ENCODE measurements at regions not wholly inside any gene's neighbourhood (a gene's known extent, or its start where the extent isn't known, plus 50 kb on each side); places are given as distances from the start of the nearest gene placed in this dataset.

DNA sequence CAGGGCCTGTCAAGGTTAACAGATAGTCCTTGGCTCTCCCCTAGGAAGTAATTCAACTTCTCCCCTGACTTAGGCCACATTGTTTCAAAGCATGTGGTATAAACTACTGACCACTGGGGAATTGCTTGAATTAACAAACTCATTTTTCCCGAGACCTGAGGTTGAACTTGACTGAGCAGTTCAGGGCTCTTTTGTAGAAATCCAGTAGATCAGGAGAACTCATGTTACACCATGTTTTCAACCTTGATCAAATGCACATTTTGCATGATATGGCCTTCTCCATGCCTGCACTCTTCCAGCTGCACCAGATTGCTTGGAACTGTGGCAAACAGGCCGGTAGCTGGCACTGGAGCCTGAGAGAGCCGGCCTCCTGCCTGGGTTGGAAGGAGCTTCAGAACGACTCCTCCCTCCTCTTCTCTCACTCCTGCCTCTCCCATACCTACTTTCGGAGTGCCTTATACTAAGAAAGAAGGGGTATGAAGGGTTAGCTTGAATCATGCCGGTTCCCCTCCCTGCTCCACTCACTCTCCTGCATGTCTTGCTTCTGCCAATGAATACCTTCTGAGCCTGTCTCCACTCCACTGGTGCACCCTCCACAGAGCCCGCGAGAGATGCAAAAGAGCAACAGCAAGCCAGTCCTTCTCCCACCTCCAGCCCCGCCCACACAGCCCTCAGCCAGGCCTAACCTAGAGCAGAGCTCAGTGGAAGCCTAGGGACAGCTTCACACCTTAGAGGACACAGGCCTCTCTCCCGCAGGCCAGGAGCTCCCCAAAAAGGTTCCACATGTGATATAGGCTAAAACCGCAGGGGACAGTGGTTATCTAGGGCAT lies 159.4 kb downstream of the MACROH2A1 start:
- no peaks in the 10 kb centered on the region for H3K9me3 ChIP-seq
- H3K4me3 ChIP-seq, result no peak overlapping the region
- TF ChIP-seq, protein P1, sequence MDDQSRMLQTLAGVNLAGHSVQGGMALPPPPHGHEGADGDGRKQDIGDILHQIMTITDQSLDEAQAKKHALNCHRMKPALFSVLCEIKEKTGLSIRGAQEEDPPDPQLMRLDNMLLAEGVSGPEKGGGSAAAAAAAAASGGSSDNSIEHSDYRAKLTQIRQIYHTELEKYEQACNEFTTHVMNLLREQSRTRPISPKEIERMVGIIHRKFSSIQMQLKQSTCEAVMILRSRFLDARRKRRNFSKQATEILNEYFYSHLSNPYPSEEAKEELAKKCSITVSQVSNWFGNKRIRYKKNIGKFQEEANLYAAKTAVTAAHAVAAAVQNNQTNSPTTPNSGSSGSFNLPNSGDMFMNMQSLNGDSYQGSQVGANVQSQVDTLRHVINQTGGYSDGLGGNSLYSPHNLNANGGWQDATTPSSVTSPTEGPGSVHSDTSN (IDR thresholded peaks at IDR 0.05), result no peak
- no peak for TF ChIP-seq GATA3 (IDR thresholded peaks at IDR 0.05; ENCODE audit: borderline replicate concordance)
- TF ChIP-seq, protein P2, sequence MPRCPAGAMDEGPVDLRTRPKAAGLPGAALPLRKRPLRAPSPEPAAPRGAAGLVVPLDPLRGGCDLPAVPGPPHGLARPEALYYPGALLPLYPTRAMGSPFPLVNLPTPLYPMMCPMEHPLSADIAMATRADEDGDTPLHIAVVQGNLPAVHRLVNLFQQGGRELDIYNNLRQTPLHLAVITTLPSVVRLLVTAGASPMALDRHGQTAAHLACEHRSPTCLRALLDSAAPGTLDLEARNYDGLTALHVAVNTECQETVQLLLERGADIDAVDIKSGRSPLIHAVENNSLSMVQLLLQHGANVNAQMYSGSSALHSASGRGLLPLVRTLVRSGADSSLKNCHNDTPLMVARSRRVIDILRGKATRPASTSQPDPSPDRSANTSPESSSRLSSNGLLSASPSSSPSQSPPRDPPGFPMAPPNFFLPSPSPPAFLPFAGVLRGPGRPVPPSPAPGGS (IDR thresholded peaks at IDR 0.05), result no peak
- TF ChIP-seq SMC3 (IDR thresholded peaks at IDR 0.05), result no peak
- no peak for TF ChIP-seq KDM1A (IDR thresholded peaks at IDR 0.05; ENCODE audit: low read depth)
- TF ChIP-seq, protein P3, sequence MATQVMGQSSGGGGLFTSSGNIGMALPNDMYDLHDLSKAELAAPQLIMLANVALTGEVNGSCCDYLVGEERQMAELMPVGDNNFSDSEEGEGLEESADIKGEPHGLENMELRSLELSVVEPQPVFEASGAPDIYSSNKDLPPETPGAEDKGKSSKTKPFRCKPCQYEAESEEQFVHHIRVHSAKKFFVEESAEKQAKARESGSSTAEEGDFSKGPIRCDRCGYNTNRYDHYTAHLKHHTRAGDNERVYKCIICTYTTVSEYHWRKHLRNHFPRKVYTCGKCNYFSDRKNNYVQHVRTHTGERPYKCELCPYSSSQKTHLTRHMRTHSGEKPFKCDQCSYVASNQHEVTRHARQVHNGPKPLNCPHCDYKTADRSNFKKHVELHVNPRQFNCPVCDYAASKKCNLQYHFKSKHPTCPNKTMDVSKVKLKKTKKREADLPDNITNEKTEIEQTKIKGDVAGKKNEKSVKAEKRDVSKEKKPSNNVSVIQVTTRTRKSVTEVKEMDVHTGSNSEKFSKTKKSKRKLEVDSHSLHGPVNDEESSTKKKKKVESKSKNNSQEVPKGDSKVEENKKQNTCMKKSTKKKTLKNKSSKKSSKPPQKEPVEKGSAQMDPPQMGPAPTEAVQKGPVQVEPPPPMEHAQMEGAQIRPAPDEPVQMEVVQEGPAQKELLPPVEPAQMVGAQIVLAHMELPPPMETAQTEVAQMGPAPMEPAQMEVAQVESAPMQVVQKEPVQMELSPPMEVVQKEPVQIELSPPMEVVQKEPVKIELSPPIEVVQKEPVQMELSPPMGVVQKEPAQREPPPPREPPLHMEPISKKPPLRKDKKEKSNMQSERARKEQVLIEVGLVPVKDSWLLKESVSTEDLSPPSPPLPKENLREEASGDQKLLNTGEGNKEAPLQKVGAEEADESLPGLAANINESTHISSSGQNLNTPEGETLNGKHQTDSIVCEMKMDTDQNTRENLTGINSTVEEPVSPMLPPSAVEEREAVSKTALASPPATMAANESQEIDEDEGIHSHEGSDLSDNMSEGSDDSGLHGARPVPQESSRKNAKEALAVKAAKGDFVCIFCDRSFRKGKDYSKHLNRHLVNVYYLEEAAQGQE (IDR thresholded peaks at IDR 0.05), result no peak
- TF ChIP-seq MAFK (IDR thresholded peaks at IDR 0.05; ENCODE audit: partially characterized antibody), result no peak
- TF ChIP-seq PHF8 (IDR thresholded peaks at IDR 0.05; ENCODE audit: borderline replicate concordance, low read depth), result no peak
- TF ChIP-seq JUN (IDR thresholded peaks at IDR 0.05), result no peak
- TF ChIP-seq, protein P4, sequence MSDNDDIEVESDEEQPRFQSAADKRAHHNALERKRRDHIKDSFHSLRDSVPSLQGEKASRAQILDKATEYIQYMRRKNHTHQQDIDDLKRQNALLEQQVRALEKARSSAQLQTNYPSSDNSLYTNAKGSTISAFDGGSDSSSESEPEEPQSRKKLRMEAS (IDR thresholded peaks at IDR 0.05), result no peak
- TF ChIP-seq FOSB (CRISPR knock-in tag; IDR thresholded peaks at IDR 0.05), result no peak
- no peak for TF ChIP-seq ESRRA (IDR thresholded peaks at IDR 0.05; ENCODE audit: borderline replicate concordance, low read length)
- no peak for TF ChIP-seq HDAC2 (IDR thresholded peaks at IDR 0.05)
- no peak for TF ChIP-seq KDM5A (IDR thresholded peaks at IDR 0.05)
- TF ChIP-seq RAD21 (conservative IDR thresholded peaks at IDR 0.05 in 1 of 2, IDR thresholded peaks at IDR 0.05 in 1 of 2), result no peak
- TF ChIP-seq TP53 (CRISPR knock-in tag; IDR thresholded peaks at IDR 0.05), result no peak
- ChIA-PET POLR2A (no interaction called here), CTCF (interaction anchor here (0.7 to 2.1 kb wide), 6 partner anchors 12 to 92 kb away, joined by 3 to 8 read pairs (median 3); no protein-coding TSS in a partner anchor)
- H3K4me2 ChIP-seq, result no peak overlapping the region
- ATAC-seq, result no peak; a peak in 1 of 6 replicates
- WGBS (ENCODE audit: missing lambda C conversion rate), result 82% methylated on average over 11 of the region's 11 CpGs
- FAIRE-seq, result no peak
- H3K27ac ChIP-seq, result peak overlapping the region in 1 of 2 experiments; percentile 48; a peak in 2 of 6 replicates
- H3K4me1 ChIP-seq, result peaks cover 20% of the 10 kb centered on the region
- DNase-seq (ENCODE audit: low read depth in 1 of 2, low spot score in 1 of 2), result no peak

DNA sequence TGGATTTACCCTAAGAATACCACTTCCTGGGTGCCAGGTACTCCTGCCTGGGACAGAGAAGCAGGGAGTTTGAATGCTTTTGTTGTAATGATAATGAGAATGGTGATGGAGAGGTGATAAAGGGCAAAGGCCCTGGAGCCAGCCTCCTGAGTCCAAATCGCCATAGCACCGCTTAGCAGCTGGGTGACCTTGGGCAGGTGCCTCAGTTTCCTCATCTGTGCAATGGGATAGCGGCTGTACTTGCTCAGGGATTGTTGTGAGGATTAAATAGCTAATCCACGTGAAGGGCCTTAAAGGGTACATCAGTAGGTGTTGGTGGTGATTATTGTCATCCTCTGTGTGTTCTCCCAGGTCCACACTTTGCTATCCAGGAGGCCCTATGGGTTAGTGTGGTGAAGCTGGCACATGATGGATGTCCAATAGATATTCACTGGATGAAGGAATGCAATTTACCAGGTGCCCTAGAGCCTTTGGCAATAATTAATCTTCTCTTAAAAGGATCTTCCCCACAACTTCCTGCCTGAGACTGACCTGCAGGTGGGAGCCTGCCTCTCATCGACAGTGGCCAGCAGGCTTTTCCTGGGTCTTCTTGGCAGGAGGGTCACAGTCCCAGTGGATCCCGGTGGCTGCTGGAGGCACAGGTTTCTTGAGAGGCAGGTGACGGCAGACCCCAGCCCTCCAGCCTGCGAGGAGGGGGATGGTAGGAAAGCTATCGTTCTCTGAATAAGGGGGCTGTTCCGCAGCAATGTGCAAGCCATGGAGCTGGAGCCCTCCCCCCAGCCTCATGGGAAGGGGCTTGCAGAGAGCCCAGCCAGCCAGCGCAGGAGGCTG lies 160.2 kb downstream of the MACROH2A1 start:
- Histone ChIP-seq H3K4me2 (no peak overlapping the region), H3K4me1 (peaks cover 15% of the 10 kb centered on the region), H3K4me3 (no peak overlapping the region), H3K27ac (peak overlapping the region in 1 of 2 experiments; percentile 48; a peak in 2 of 6 replicates), H3K9me3 (no peaks in the 10 kb centered on the region)
- POLR2A ChIA-PET, result no interaction called here
- no peak for ATAC-seq
- no peak for DNase-seq (ENCODE audit: low read depth in 1 of 2, low spot score in 1 of 2)
- 79% methylated on average over 11 of the region's 11 CpGs for WGBS (ENCODE audit: missing lambda C conversion rate)
- CTCF ChIA-PET, result interaction anchor here (0.7 to 1.0 kb wide), 4 partner anchors 21 to 93 kb away, joined by 3 read pairs; no protein-coding TSS in a partner anchor
- TF ChIP-seq EHF (CRISPR knock-in tag; IDR thresholded peaks at IDR 0.05) (no peak), PHF8 (IDR thresholded peaks at IDR 0.05; ENCODE audit: borderline replicate concordance, low read depth) (no peak), POLR2A (IDR thresholded peaks at IDR 0.05; ENCODE audit: low read length) (no peak)
- TF ChIP-seq, protein P5, sequence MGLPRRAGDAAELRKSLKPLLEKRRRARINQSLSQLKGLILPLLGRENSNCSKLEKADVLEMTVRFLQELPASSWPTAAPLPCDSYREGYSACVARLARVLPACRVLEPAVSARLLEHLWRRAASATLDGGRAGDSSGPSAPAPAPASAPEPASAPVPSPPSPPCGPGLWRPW (IDR thresholded peaks at IDR 0.05), result no peak
- no peak for FAIRE-seq

All from A549 (cell line).